Frontal cortex (tissue), 3 donors: ENCODE measurements at regions not wholly inside any gene's neighbourhood (a gene's known extent, or its start where the extent isn't known, plus 50 kb on each side); places are given as distances from the start of the nearest gene placed in this dataset.
A peak's percentile ranks its signal among the peaks of the same experiment; 100 is the strongest.
"Not testable (repeated sequence)": the region's sequence is repeated elsewhere in the genome, so short reads cannot be mapped to it uniquely, and the experiment has no call there.

Source experiments
- DNase-seq, 2 donors: peaks; one replicate each; pipeline ENCODE4 v3.0.0; 2012; ENCODE audit warnings: low spot score in 2 of 2
- FAIRE-seq: peaks from 2 replicates; lab custom pipeline; 2012; peaks lifted over from hg19 to GRCh38; lab: Jason Lieb, UNC
- donor health status: control.
- donor health status: control.
- donor health status: control.

DNA sequence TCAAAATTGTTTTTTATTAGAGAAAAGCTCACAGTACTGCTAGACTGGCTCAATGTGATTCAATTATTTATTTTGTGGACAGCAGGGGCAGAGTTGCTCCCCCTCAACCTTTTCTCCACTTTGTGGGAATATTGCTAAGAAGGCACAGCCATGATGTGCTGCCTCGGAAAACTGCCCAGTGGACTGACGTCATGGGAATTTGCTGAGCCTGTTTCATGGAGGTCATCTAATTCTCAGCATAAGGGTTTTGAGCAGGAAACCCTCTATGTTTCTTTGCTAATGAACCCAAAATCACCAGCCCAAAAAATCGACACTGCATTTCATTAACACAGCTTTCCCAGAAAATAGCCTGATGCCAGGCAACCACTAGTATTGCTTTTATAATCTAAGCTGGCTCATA lies 228.8 kb upstream of the FAM3C start:
- no peak for FAIRE-seq
- DNase-seq = peak in 1 of 2 donors; percentile 5

DNA sequence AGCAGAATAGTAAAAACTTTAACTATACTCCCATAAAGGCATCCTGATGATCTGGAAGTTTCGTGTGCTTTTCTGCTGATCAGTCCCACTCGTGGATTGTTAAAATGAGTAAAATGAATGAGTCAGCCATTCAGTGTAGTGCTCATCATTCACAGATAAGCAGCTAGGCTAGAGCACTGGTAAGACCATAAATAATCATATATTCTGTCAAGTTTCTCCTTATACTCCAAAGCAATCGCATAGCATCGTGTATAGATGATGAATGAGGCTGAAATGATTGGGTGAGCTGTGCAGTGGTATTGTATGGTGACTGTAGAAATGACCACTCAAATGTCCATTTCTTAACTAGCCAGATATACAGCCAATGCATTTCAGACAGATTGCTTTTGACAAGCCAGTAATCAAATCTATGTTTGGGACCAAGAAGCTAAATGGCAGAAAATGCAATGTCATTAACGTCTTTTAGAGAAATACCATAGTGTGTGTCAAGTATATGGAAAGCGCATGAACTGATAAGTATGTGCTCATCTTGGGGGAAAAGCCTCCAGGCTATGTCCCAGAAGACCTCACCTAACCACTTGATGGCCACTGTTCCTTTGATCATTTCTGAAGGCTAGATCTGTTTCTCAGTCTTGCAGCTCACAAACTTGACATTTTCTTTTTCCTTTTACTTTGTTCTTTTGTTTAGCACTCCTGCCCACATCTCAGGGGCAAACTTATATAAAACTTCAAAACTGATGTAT lies 227.2 kb upstream of the FAM3C start:
- DNase-seq (no peak), FAIRE-seq (no peak)

DNA sequence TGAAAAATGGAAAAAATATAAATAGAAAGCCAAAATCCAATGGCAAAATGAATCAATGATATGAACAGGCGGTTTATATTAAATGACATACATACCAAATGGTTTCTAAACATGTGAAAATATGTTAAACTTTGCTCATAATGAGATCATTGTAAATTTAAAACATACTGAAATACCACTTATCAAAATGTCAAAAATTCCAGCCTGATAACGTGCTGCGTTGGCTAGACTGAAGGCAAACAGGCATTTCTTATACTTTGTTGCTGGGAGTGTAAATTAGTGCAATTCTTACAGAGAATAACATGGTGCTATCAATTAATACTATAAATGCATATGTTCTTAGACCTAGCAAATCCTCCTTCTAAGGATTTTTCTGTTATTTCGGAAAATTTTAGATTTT lies 225.8 kb upstream of the FAM3C start:
- FAIRE-seq = no peak

DNA sequence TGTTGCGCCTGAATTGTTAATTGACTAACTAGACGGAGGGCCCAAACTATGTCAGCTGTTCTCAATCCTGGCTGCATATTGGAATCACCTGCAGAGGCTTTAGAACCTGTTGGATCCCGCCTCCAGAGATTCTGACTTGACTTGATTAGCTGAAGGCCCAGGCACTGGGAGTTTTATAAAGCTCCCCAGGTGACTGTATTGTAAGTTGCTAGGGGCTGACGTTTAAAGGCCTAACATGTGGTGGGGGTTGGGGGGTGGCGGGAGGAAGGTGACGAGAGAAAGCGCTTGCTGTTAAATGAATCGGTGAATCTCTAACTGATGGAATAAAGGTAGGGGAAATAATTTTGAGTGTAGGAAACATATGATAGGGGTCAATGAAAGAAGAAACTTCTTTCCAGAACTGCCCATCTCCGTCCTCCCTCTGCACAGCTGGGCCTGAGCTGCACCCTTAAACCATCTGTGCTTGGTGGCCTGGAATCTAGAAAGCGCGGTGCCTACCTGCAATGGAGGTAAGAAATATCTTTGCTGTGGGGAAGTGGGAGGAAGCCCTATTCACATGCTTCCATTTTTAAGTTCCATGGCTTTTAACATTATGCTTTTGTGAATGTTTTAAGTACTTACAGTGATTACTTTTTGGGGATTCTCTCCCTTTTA lies 225.0 kb upstream of the FAM3C start:
- DNase-seq (no peak), FAIRE-seq (no peak)

More for the DNA sequence above, 225.8 kb upstream of the FAM3C start:
- DNase-seq = no peak

DNA sequence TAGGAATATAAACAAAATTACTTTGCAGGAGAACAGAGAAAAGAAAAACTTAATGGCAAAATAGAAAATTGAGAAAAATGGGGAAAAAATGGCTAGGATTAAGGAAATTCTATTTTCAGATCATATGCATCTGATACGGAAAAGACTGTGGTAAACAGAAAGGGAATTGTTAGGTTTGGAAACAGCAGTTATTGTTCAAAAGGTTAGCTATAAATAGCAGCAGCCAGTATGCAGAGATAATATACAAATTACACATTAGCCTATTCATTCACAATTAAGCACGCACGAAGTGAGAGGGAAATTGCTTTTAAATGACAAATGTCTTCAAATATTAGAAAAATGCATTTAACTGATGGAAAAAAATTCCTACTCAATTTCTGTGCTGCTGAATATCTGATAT lies 224.1 kb upstream of the FAM3C start:
- FAIRE-seq (no peak), DNase-seq (no peak)

DNA sequence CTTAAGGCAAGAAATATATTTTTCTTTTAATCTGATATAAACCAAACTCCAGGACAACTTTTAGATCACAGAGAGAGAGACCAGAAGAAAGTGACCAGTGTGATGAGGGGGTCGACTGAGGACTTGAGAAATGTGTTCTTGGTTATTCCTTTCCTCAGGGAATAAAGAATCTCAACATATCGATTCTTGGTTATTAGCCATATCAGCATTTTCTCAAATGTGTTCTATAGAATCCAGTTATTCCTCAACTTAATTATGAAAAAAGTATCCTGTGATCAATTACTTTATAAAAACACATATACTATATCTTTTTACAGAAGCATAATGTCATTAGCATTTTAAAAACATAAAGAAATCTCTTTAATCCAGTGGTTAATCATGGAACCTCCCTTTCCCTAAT lies 222.1 kb upstream of the FAM3C start:
- FAIRE-seq = no peak
- no peak for DNase-seq

DNA sequence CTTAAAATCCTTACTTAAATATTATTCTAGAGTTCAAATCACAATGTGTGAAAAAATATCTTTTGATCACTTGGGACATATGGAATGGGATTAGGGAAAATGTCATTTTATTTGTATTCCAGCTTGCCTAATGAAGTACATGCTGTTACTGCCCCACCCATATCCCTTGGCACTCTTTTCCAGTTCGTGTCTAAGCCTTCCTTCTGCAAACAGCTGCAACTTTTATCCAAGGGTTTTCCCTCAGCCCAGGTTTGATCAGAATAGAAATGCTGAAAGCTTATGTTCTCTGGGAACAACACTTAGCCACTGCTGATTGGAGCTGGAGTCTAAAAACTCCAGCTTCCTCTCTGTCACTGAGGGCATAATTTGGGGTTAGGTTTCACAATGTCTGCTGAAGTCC lies 214.1 kb upstream of the FAM3C start:
- FAIRE-seq (no peak), DNase-seq (no peak)

DNA sequence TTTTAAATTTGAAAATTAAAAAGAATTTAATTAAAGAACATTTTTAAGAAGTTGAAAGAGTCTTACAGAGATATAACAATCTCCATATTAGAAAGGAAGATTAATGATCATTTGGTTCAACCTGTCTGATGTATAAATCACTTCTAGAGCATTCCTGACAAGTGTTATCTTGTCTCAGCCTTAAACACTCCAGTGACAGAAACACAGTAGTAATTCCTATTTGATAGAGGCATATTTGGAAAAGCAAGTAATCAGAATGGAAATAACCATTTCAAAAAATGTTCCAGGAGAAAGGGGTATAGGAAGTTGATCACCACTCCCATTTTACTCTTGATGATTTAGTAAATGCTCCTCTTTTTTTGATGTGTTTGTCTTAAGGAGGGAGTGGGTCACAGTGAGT lies 213.1 kb upstream of the FAM3C start:
- FAIRE-seq = no peak

DNA sequence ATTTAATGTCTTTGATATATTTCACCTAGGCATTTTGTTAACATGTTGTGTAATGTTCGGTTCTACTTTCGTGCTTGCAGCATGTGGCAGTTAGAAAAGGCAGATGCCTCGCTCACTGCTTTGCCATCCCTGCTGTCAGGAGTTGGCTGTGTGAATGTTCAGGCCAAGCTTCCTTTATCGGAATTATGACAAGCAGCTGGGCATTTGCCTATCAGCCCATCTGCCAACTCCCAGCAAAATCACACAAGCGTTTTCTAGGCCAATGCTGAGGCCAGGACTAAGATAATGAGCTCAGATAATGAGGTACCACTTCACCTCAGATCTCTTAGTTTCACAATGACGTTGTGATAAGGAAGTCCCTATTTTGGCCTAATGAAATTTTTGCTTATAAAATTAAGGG lies 212.7 kb upstream of the FAM3C start:
- DNase-seq = no peak

More for the DNA sequence above, 213.1 kb upstream of the FAM3C start:
- no peak for DNase-seq

DNA sequence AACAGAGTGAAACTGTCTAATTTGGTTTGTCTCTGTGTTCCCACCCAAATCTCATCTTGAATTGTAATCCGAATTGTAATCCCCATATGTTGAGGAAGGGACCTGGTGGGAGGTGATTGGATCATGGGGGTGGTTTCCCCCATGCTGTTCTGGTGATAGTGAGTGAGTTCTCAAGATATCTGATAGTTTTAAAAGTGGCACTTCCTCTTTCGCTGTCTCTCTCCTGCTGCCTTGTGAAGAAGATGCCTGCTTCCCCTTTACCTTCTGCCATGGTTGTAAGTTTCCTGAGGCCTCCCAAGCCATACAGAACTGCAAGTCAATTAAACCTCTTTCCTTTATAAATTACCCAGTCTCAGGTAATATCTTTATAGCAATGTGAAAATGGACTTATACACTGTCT lies 212.1 kb upstream of the FAM3C start:
- not testable (repeated sequence) for DNase-seq, FAIRE-seq

More for the DNA sequence above, 212.7 kb upstream of the FAM3C start:
- FAIRE-seq = no peak

DNA sequence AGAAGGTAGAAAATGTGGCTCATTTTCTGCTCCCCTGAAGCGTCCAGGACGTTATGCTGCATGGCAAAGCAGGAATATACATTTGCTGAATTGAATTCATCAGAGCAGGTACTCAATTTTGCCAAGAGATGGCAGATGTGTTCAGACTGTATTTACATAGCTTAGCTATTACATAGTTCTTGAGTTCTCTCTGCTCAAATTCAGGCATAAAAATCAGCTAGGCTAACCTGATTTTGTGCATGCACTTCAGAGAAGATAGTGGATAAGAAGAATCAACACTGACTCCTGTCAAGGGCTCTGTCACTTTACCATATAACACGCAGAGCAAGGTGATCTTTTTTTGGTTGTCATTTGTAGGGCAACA lies 209.2 kb upstream of the FAM3C start:
- DNase-seq (peak in 1 of 2 donors; percentile 3), FAIRE-seq (no peak)

DNA sequence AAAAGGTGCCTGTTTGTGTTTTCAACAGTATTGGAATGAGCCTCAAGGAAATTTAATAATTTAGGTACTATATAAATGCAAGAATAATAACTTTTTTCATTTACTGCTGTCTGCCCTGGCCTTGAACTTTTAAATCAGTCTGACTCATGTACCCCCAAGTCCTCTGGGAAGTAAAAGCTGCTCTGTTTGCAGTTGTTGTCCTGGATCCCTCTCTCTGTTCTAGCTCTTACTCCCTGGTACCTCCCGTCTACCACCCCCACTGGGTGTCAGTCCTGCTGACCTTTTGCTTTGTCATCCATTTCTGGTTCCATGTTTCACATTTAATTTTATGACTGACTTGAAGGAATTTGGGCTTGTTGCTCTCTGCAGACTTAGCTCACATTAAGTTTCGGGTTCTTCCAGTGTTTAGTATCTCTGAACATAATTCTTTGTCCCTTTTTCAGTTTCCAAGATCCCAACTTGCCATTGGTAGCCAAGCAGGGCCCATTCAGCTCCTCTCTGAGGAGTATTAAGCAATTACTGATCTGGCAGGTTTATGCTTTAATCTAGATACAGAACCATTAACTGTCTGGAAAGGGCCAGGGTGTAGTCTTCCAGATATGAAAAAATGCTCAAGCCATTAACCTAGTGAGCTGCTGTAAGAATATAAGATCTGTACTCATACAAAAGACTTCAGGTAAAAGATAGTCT lies 208.7 kb upstream of the FAM3C start:
- FAIRE-seq (no peak), DNase-seq (no peak)

DNA sequence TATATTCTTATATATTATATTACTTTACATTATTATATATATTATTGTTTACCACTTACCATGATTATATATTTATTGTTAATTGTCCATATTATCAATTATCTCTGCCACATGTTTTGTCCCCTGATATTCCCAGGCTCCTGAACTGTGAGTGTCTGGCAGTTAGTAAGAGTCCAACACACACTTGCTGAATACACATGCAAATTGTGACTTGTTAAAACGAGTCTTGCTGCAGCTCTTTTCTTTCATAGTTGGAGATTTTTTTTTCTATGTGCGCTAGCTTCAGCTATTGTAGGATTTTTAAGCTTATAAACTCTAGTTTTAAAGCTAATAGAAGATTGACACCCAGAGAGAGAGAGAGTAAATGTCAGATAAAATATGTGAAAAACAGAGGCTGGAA lies 207.8 kb upstream of the FAM3C start:
- no peak for DNase-seq
- no peak for FAIRE-seq

DNA sequence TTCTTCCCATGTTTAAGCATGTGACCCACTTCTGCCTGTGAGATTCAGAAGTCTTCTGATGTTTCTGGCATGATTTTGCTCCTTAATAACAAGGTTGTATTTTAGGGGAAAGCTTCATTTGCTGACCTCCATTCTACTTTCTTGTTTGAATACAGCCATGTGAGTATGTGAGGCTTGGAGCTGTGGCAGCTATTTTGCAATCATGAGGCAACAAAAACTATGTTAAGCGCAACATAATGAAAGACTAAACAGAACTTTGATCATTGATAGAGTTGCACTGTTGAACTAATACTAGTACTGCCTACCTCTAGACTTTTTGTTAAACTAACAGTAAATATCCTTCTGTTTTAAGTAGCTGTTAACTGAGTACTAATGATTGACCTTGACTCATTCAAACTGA lies 203.8 kb upstream of the FAM3C start:
- FAIRE-seq = no peak

DNA sequence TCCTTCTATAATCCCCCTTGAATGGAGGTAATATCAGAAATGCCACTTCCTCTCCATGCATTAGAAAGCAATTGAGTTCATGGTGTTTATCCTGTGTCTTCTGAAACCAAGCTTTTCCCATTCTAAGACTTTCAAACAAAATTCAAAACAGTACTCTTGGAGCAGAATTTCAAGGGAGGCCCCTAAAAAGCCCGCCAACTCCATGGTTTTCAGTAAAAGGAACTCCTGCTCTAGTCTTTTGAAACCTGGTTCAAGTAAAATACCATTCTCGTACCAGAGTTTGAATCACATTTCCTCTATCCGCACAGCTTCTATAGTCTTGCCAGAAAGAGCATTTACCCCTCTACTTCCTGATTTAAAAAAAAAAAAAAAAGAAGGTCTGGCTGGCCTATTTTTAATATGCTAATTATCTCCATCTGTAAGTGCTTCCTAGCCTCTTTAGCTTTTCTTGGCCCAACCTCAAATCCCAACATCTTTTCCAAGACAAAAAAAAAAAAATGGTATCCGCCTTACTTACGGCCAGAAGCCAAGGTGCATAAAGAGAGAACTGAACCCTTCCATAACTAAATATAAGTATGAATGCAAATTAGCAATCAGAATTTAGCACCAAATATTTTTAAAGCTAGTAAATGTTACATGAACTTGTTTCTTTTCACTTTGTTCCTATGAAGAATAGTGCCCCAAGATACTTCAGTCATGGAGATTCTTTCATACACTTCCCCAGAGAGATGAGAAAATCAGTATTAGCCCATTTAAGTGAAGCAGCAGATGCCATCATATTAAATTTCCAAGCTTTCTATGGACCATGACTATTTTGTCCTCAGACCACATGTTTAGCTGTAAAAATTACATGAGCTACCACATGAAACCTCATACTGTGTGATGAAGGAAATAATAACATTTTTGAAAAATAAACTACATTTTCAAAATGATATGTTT lies 199.9 kb upstream of the FAM3C start:
- no peak for FAIRE-seq
- DNase-seq = no peak

More for the DNA sequence above, 203.8 kb upstream of the FAM3C start:
- no peak for DNase-seq

DNA sequence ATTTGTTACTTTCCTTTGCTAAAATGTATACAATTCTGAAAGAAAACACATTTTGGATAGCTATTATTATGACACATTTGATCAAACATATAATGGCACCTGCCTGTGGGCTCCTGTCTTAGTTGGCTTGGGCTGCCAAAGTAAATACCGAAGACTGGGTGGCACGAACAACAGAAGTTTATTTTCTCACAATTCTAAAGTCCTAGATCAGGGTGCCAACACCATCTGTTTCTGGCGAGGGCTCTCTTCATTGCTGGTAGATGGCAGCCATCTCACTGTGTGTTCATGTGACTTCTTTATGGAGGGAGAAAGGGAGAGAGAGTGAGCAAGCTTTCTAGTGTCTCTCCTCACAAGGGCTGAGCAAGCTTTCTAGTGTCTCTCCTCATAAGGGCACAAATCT lies 195.8 kb upstream of the FAM3C start:
- DNase-seq = no peak
- no peak for FAIRE-seq

DNA sequence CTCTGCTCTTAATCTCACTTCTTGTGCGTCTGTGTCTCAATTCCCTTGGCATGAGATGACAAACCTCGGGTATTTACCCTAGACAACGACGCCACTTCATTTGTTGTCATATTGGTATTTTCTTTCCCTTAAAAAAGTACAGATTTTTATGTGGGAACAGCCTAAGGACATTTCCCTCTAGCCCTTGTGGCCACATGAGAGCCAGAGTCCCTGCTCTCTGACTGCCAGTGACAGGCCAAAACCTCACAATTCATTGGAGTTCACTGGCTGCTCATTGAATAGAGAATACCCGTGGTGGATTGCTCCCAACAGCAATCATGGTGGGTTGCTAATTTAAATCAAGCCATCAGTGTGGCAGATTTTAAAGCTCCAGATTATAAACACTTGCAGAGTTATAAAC lies 191.3 kb upstream of the FAM3C start:
- no peak for FAIRE-seq
- DNase-seq = no peak

DNA sequence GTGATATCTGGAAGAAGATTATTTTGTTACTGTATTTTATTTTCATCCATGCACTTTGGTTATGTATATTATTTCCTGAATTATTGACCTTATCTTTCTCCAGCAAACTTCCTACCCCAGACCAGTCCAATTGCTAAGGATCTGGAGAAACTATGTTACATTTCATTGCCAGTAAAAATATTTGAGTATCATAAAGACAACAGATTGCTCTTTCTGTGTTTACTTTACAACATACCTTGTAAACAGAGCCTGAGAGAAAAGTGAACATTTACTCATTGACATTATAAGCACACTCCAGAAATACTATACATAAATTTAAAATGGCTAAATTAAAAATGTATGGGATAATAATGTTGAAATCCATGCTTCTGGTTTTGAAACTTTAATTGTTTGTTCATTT lies 186.2 kb upstream of the FAM3C start:
- DNase-seq (no peak), FAIRE-seq (no peak)

DNA sequence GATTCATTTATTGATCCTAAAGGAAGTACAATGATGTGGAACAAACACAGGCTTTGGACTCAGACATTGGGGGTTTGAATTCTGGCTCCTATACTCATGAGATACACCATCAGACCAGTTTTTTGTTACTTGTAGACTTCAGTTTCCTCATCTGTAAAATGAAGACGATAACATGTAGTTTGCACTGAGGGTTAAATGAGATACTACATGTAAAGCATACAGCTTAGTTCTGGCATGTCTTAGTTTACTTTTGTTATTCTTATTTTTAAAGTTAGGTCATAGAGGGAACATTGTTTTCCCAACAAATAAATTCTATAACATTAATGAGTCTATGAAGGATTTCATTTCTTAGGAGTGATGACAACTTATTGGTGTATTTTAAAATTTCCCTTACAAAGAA lies 183.5 kb upstream of the FAM3C start:
- no peak for FAIRE-seq
- DNase-seq = no peak

DNA sequence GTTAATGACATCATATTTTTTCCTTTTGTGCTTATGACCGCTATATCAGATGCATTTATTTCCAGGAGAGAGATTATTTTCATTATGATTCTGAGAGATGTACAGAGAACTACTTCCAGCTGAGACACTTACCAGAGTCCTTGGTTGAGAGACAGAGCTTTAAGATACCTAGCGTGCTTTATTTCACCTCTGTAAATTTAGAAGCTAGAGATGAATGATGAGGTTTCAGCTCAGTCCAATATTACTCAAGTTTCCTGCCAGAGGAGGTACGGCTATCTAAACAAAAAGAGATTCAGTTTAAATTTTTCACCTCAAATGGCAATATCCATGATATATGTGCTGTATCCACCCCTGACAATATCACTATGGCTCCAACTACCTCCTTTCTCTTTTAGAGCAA lies 182.6 kb upstream of the FAM3C start:
- DNase-seq (no peak), FAIRE-seq (no peak)
